Urinary bladder (tissue), 3 donors: ENCODE measurements at regions not wholly inside any gene's neighbourhood (a gene's known extent, or its start where the extent isn't known, plus 50 kb on each side); places are given as distances from the start of the nearest gene placed in this dataset.

Experiments used
- DNase-seq: peaks from one replicate; pipeline ENCODE4 v3.0.0-alpha.2; 2015; ENCODE audit errors: extremely low spot score
- H3K27ac ChIP-seq: one replicate; pipeline ENCODE4 v1.5.1; 2013; ENCODE audit warnings: low read depth, mild to moderate bottlenecking, moderate library complexity
- H3K36me3 ChIP-seq: one replicate; pipeline ENCODE4 v1.6.1; 2013; ENCODE audit warnings: mild to moderate bottlenecking, moderate library complexity; ENCODE audit not compliant: insufficient read depth
- H3K4me1 ChIP-seq: one replicate; pipeline ENCODE4 v1.6.1; 2013; ENCODE audit warnings: mild to moderate bottlenecking, moderate library complexity; ENCODE audit not compliant: insufficient read depth
- H3K4me3 ChIP-seq: one replicate; pipeline ENCODE4 v1.5.1; 2013; ENCODE audit warnings: low read depth, low read length
- WGBS: extraction: QIAGEN DNeasy Blood & Tissue Kit; methylation state at CpG from one replicate; pipeline ENCODE4 v1.1.7; 2013; 5-methylcytosine and 5-hydroxymethylcytosine counted together
- donor health status: healthy with polysubstance abuse.
- donor health status: healthy.

DNA sequence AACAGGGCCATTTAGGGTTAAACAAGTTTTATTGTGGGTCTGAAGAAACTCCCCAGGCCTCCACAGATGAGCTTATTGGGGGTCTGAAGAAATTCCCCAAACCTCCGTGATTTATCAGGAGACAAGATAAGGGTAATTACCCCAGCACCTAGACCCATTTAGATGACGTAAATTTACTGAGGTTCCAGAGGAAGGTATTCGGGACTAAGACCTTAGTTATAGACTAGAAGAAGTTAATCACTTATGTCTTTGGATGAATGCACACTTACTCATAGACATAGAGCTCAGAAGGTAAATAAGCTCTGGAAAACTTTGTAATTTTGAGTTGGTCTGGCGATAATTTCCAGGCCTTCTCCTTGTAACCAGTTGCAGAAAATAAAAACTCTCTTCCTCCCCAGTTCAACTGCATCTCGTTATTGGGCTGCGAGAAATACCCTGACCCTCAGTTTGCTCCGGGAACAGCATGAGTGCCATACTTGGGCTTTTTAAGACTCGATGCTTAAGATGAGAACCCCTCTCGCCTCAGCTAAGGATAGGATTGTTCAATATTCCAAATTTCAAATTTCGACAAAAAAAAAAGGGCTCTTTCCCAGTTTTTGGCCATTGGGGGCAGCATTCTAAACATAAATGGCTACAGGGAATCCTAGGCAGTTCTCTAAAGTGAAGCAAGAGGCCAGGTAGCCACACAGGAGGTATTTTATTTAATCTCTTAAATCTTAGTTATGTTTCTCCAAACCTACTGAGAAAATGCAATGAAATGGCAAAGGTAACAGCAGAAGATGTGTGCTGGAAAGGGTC, 74.7 kb upstream of the PFKP start:
- Histone ChIP-seq H3K4me1 (no peaks in the 10 kb centered on the region), H3K27ac (no peak overlapping the region), H3K4me3 (no peak overlapping the region), H3K36me3 (no peaks in the 10 kb centered on the region)
- DNase-seq: no peak
- 82% methylated on average over 10 of the region's 10 CpGs for WGBS

DNA sequence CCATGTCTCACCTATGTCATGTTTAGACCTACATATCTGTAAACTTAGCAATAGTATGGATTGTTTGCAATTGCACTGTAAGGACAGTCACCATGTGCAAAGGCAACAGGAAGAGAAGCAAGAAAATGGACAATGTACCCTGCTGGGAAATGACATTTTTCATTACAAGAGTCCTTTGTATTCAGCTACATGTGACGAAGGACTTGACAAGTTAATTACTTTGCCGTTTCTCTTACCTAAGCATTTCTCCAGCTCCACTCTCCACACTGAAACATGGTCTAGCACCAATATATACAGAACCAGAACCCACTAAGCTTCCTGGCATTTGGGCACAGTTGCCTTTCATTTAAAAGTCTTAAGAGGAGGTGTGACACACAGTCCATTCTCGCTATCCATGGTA, 76.6 kb upstream of the PFKP start:
- Histone ChIP-seq H3K36me3 (no peaks in the 10 kb centered on the region), H3K4me1 (no peaks in the 10 kb centered on the region), H3K4me3 (no peak overlapping the region), H3K27ac (no peak overlapping the region)
- 79% methylated on average over 3 of the region's 3 CpGs for WGBS
- no peak for DNase-seq

DNA sequence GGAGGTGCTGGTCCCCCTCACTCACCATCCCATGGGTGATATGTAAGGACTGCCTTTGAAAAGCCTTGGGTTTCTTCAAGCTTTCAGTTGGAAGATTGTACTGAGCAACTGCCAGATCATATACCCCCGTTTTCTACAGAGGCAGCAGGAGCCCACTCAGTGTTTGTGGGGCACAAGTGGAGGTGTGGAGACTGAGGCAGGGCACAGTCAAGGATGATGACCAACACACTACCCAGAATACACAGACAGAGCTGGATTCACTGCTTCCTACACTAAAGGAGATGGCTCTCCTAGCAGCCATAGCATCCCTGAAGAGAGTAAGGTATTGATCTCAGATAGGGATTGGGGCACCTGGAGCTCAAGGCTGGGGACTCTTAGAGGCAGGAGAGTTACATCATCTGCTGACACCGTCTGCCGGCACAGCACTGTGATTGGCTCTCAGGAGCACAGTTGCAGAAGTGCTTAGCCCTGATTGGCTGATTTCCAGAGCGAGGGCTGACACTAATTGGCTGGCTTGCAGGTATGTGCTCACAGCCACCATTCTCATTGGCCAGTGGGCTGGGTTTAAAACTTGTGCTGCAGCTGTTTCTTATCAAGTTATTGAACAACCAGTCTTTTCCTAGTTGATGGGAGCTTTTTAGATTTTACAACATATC, 77.9 kb upstream of the PFKP start:
- Histone ChIP-seq H3K36me3 (no peaks in the 10 kb centered on the region), H3K4me1 (peaks cover 2% of the 10 kb centered on the region), H3K4me3 (no peak overlapping the region), H3K27ac (no peak overlapping the region)
- DNase-seq: no peak
- WGBS: 87% methylated on average over 4 of the region's 4 CpGs

DNA sequence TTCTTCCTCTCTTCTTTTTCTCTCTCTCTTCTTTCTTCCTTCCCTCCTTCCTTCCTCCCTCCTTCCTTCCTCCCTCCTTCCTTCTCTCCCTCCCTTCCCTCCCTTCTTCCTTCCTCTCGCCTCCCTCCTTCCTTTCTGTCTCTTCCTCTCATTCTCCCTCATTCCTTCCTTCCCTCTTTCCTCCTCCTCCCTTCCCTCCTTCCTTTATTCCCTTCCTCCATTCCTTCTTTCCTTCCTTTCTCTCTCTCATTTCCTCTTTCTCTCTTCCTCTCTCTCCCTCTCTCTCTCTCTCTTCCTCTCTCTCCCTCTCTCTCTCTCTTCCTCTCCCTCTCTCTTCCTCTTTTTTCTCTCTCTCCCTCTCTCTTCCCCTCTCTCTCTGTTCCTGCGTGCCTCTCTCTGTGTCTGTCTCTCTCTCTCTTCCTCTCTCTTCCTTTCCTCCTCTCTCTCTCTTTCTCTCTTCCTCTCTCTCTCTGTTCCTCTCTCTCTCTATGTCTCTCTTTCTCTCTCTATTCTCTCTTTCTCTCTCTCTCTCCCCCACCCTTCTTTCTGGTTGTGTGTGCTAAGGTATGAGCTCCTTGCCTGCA, 80.1 kb upstream of the PFKP start:
- DNase-seq: no peak
- Histone ChIP-seq H3K4me3 (no peak overlapping the region), H3K36me3 (no peaks in the 10 kb centered on the region), H3K27ac (no peak overlapping the region), H3K4me1 (peaks cover 2% of the 10 kb centered on the region)
- whole genome bisulfite sequencing: 43% methylated on average over 2 of the region's 2 CpGs

DNA sequence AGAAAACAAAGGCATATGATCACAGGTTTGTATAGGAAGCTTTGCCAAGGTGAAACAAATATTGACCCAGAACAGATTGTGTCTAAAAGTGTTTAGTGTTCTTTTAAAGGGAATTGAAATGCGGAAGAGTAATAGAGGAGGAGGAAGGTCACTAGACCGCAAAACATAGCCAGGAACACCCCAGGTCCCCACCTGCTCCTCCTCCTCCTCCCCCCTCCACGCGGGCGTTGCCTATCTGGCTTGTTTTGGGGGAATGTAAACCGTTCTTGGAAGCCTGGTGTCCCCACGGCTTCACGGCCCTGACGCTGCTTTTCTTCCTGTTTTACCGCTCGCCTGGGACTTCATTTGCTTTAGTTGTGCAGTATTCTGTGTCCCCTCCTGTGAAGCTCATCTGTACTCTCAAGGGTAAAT, 81.0 kb upstream of the PFKP start:
- Histone ChIP-seq H3K4me1 (peaks cover 2% of the 10 kb centered on the region), H3K4me3 (no peak overlapping the region), H3K36me3 (no peaks in the 10 kb centered on the region), H3K27ac (no peak overlapping the region)
- no peak for DNase-seq
- WGBS: 27% methylated on average over 11 of the region's 11 CpGs

DNA sequence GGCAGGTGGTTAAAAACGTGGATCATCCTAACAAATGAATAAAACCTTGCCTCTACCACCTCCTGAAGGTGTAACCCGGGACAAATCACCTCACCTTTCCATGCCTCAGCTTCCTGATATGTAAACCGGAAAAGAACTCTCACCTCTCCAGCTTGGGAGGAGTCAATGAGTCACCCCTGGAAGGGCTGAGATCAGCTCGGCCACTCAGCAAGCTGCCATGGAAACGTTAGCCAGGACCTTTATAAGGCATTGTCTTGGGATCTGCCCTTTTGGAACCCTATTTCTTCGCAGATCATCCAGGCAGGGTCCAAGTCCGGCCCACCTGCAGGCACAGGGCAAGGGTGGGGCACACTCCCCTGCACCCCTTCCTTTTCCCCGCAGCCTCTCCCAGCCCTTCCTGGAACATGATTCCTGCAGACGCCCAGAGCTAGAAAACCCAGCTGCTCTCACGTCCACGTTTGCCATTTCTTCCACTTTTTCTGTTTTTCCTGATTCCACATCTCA, 81.6 kb upstream of the PFKP start:
- H3K27ac ChIP-seq: no peak overlapping the region
- 37% methylated on average over 11 of the region's 11 CpGs for WGBS
- no peaks in the 10 kb centered on the region for H3K36me3 ChIP-seq
- no peak overlapping the region for H3K4me3 ChIP-seq
- H3K4me1 ChIP-seq: peaks cover 2% of the 10 kb centered on the region
- no peak for DNase-seq

DNA sequence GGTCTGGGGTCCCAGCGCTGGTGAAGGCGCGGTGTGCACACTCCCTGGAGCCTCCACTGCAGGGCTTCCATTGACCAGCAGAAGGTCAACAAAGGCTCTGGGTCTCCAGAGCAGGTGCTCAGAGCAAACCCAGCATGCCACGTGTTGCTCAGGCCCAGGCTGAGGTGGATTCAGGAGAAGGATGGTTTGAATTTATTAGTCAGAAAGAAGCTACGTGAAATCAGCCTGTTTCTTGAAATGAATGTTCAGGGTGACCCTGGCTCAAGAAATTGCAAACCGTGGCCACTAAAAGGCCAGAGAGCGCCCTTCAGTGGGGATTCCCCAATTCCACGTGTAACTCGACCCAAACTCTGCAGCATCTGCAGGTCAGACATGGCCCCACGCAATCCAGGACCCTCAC, 82.7 kb upstream of the PFKP start:
- WGBS: 91% methylated on average over 10 of the region's 10 CpGs
- Histone ChIP-seq H3K4me3 (no peak overlapping the region), H3K27ac (no peak overlapping the region), H3K4me1 (peaks cover 2% of the 10 kb centered on the region), H3K36me3 (no peaks in the 10 kb centered on the region)
- DNase-seq: no peak

DNA sequence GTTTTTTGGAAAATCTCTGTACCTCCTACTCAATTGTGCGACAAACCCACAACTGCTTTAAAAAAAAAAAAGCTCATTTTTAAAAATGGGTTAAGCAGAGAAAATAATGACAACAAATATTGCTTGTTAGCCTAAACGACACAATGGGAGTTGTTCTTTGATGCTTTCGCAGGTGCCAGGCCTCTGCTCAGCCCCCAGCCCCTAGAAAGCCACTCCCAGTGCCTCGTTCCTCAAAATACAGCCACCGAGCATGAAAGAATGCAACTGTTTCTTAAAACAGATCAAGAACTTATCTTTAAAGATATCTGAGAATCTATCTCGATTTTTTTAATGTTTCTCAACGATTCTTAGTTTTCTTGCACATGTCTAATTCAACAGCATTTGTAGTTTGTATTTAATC, 85.2 kb upstream of the PFKP start:
- no peaks in the 10 kb centered on the region for H3K36me3 ChIP-seq
- H3K4me1 ChIP-seq: peaks cover 2% of the 10 kb centered on the region
- no peak overlapping the region for H3K27ac ChIP-seq
- H3K4me3 ChIP-seq: no peak overlapping the region
- 81% methylated on average over 7 of the region's 7 CpGs for WGBS
- DNase-seq: no peak

DNA sequence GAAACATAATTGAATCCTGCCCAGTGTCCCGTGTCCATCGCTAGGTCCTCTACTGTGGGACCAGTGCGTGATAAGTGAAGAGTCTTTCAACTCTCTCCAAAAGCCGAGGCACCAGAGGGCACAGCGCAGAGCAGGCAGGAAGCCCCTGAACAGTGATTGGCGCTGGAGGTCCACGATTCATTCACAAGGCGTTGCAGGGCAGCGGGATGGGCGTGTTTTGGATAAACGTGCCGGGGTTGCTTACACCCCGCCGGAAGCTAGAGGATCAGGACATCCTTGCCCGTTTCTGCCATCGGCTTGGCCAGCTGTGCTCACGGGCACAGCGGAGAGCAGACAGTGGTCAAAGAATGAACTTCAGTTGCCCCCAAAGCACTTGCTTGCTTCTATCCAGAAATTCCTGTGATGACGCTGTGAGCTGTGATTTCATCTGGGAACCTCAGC, 86.0 kb upstream of the PFKP start:
- Histone ChIP-seq H3K27ac (no peak overlapping the region), H3K36me3 (no peaks in the 10 kb centered on the region), H3K4me1 (peaks cover 2% of the 10 kb centered on the region), H3K4me3 (no peak overlapping the region)
- 92% methylated on average over 19 of the region's 19 CpGs for WGBS
- no peak for DNase-seq

DNA sequence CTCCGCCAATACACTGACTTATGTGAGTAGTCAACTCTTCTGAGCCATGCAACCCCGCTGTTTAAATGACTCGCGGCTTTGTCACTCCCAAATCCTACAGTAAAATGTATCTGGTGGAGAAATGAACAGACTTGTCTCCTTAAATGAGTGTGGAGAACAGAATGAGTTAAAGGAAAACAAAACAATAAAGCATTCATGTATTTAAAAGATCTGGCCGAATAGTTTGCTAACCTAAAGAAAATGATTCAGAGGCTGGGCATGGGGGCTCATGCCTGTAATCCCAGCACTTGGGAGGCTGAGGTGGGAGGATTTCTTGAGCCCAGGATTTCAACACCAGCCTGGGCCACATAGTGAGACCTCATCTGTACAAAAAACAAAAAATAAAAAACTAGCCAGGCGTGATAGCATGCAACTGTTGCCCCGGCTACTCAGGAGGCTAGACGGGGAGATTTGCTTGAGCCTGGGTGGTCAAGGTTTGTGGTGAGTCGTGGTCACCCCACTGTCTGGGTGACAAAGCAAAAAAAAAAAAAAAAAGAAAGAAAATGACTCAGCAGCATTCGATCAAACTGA, 86.5 kb upstream of the PFKP start:
- 84% methylated on average over 10 of the region's 10 CpGs for WGBS
- Histone ChIP-seq H3K36me3 (no peaks in the 10 kb centered on the region), H3K27ac (no peak overlapping the region), H3K4me3 (no peak overlapping the region), H3K4me1 (peaks cover 2% of the 10 kb centered on the region)
- no peak for DNase-seq

DNA sequence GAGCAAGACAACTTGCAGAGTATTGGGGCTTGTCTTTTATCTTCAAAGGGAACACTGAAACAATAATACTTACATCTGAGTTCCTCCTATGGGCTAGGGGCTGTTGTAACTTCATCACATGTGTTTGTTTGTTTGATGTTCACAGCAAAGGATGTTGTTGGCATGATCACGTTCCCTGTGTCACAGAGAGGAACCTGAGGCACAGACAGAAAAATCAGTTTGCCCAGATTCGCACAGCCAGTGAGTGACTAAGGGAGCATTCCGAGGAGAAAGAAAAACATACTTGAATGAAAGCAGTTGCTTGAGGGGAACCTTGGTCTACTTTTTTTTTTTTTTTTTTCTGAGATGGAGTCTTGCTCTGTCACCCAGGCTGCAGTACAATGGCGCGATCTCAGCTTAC, 87.2 kb upstream of the PFKP start:
- Histone ChIP-seq H3K4me3 (no peak overlapping the region), H3K27ac (no peak overlapping the region), H3K36me3 (no peaks in the 10 kb centered on the region), H3K4me1 (no peaks in the 10 kb centered on the region)
- no peak for DNase-seq
- 85% methylated on average over 5 of the region's 5 CpGs for WGBS

DNA sequence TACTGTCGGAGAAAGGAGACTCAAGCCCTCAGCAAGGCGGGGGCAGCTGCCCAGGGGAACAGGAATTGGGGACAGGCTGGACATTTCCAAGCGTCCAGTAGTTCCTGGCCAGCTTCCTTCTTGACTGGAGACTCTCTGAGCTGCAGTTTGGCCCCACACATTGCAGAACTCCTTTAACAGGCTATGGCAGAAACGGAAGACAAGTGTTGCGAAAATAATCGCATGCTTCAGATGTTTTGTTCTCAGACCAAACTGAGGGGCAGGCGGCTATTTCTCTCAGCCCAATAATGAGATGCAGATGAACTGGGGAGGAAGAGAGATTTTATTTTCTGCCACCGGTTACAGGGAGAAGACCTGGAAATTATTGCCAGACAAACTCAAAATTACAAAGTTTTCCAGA, 88.0 kb upstream of the PFKP start:
- DNase-seq: no peak
- no peak overlapping the region for H3K4me3 ChIP-seq
- H3K4me1 ChIP-seq: no peaks in the 10 kb centered on the region
- WGBS: 53% methylated on average over 8 of the region's 8 CpGs
- H3K27ac ChIP-seq: no peak overlapping the region
- H3K36me3 ChIP-seq: no peaks in the 10 kb centered on the region

DNA sequence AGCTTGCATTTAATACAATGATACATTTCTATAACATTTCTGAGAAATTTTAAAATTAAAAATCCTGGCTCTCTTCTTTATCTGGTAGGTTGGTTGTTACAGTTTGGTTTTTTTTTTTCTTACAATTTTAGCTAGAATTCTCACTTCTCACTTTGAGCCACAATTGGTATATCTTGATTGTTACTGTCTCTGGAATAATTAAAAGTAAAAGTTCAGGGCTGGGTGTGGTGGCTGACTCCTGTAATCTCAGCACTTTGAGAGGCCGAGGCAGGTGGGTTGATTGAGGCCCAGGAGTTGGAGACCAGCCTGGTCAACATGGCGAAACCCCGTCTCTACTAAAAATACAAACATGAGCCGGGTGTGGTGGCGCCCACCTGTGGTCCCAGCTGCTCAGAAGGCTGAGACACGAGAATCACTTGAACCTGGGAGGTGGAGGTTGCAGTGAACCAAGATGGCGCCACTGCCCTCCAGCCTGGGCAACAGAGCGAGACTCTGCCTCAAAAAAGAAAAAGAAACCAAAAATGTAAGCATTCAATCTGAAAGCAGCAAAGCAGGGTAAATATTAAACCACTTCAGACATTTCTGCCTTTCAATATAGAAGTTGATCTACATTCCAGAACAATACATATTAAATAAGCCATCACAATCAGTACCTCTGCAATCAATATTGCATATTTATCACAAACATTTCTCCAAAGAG, 88.6 kb upstream of the PFKP start:
- no peaks in the 10 kb centered on the region for H3K36me3 ChIP-seq
- H3K27ac ChIP-seq: no peak overlapping the region
- H3K4me1 ChIP-seq: no peaks in the 10 kb centered on the region
- DNase-seq: no peak
- no peak overlapping the region for H3K4me3 ChIP-seq
- 95% methylated on average over 8 of the region's 8 CpGs for WGBS
